H9 (cell line): ENCODE measurements at regions not wholly inside any gene's neighbourhood (a gene's known extent, or its start where the extent isn't known, plus 50 kb on each side); places are given as distances from the start of the nearest gene placed in this dataset.

ENCODE experiments used
- DNase-seq: peaks from one replicate; pipeline ENCODE4 v3.0.0-alpha.2; 2017
- H2AFZ ChIP-seq: one replicate; pipeline ENCODE4 v1.6.1; 2013; ENCODE audit warnings: mild to moderate bottlenecking, low read length, control low read depth, moderate library complexity
- H2AK5ac ChIP-seq: 2 replicates; pipeline ENCODE4 v1.6.1; 2013; ENCODE audit warnings: low read length, control low read depth, mixed read lengths; ENCODE audit not compliant: insufficient read length
- H2BK120ac ChIP-seq: one replicate; pipeline ENCODE4 v1.6.1; 2013; ENCODE audit warnings: low read depth, mild to moderate bottlenecking, low read length, control low read depth, inconsistent platforms; ENCODE audit not compliant: poor library complexity, severe bottlenecking
- H2BK12ac ChIP-seq: 2 replicates; pipeline ENCODE4 v1.6.1; 2013; ENCODE audit warnings: low read length, control low read depth, mixed read lengths, low read depth; ENCODE audit not compliant: insufficient read length
- H2BK15ac ChIP-seq: 2 replicates; pipeline ENCODE4 v1.6.1; 2013; ENCODE audit warnings: low read depth, low read length, control low read depth
- H2BK20ac ChIP-seq: one replicate; pipeline ENCODE4 v1.6.1; 2013; ENCODE audit warnings: low read depth, mild to moderate bottlenecking, low read length, control low read depth, inconsistent platforms; ENCODE audit not compliant: poor library complexity, severe bottlenecking
- H2BK5ac ChIP-seq: 2 replicates; pipeline ENCODE4 v1.6.1; 2013; ENCODE audit warnings: low read length, control low read depth, mixed read lengths; ENCODE audit not compliant: insufficient read length
- H3K14ac ChIP-seq: 2 replicates; pipeline ENCODE4 v1.6.1; 2013; ENCODE audit warnings: low read length, control low read depth; ENCODE audit not compliant: insufficient read depth
- H3K18ac ChIP-seq: 2 replicates; pipeline ENCODE4 v1.6.1; 2013; ENCODE audit warnings: low read depth, mild to moderate bottlenecking, mixed read lengths, low read length, control low read depth; ENCODE audit not compliant: insufficient read length
- H3K23ac ChIP-seq: 2 replicates; pipeline ENCODE4 v1.6.1; 2013; ENCODE audit warnings: low read length, control low read depth, mixed read lengths, low read depth; ENCODE audit not compliant: insufficient read length
- H3K23me2 ChIP-seq: 2 replicates; pipeline ENCODE4 v1.6.1; 2013; ENCODE audit warnings: low read depth, mild to moderate bottlenecking, mixed read lengths, low read length, control low read depth; ENCODE audit not compliant: insufficient read length, poor library complexity, severe bottlenecking
- H3K27ac ChIP-seq: 2 replicates; pipeline ENCODE4 v1.5.1; 2013; ENCODE audit warnings: low read length, control low read depth, mixed read lengths, low read depth; ENCODE audit not compliant: insufficient read length
- H3K27me3 ChIP-seq: 2 replicates; pipeline ENCODE4 v1.6.1; 2013; ENCODE audit warnings: low read length, control low read depth, inconsistent platforms; ENCODE audit not compliant: insufficient read depth
- H3K4ac ChIP-seq: 2 replicates; pipeline ENCODE4 v1.6.1; 2013; ENCODE audit warnings: low read depth, mild to moderate bottlenecking, control low read depth, inconsistent platforms, low read length, moderate library complexity
- H3K4me1 ChIP-seq: 2 replicates; pipeline ENCODE4 v1.6.1; 2013; ENCODE audit warnings: low read length, control low read depth, inconsistent platforms; ENCODE audit not compliant: insufficient read depth
- H3K4me2 ChIP-seq: 2 replicates; pipeline ENCODE4 v1.6.1; 2013; ENCODE audit warnings: low read length, control low read depth, mixed read lengths; ENCODE audit not compliant: insufficient read length, insufficient read depth
- H3K56ac ChIP-seq: 2 replicates; pipeline ENCODE4 v1.6.1; 2013; ENCODE audit warnings: low read depth, mild to moderate bottlenecking, mixed read lengths, low read length, control low read depth; ENCODE audit not compliant: insufficient read length
- H3K79me1 ChIP-seq: 2 replicates; pipeline ENCODE4 v1.6.1; 2013; ENCODE audit warnings: low read depth, mild to moderate bottlenecking, moderate library complexity, low read length, control low read depth, inconsistent platforms; ENCODE audit not compliant: insufficient read depth, poor library complexity, severe bottlenecking
- H3K79me2 ChIP-seq: 2 replicates; pipeline ENCODE4 v1.6.1; 2013; ENCODE audit warnings: low read length, control low read depth, inconsistent platforms; ENCODE audit not compliant: insufficient read depth
- H3K9ac ChIP-seq: 2 replicates; pipeline ENCODE4 v1.6.1; 2013; ENCODE audit warnings: low read length, control low read depth, mixed read lengths; ENCODE audit not compliant: insufficient read length; ENCODE audit errors: extremely low read depth
- H3K9me3 ChIP-seq: one replicate; pipeline ENCODE4 v1.6.1; 2013; ENCODE audit warnings: low read depth, low read length, inconsistent platforms; ENCODE audit not compliant: control insufficient read depth
- H3T11ph ChIP-seq: one replicate; pipeline ENCODE4 v1.6.1; 2013; ENCODE audit warnings: mild to moderate bottlenecking, low read length, control low read depth, inconsistent platforms
- H4K20me1 ChIP-seq: one replicate; pipeline ENCODE4 v1.6.1; 2013; ENCODE audit not compliant: control insufficient read depth, insufficient read length, insufficient read depth
- H4K5ac ChIP-seq: 2 replicates; pipeline ENCODE4 v1.6.1; 2013; ENCODE audit warnings: low read depth, mild to moderate bottlenecking, mixed read lengths, low read length, control low read depth; ENCODE audit not compliant: insufficient read length
- H4K8ac ChIP-seq: replicated peaks from 2 replicates; pipeline ENCODE4 v1.6.1; 2013; ENCODE audit warnings: low read length, control low read depth, mixed read lengths, low read depth; ENCODE audit not compliant: insufficient read length
- H4K91ac ChIP-seq: 2 replicates; pipeline ENCODE4 v1.6.1; 2013; ENCODE audit warnings: low read depth, mild to moderate bottlenecking, moderate library complexity, mixed read lengths, low read length, control low read depth; ENCODE audit not compliant: insufficient read length
- H3K27ac Mint-ChIP-seq, 3 experiments: 2 replicates in 2 of 3; 3 replicates in 1 of 3; pipeline ENCODE4 v1.8.0; 2020 to 2021; ENCODE audit warnings: mixed read lengths in 3 of 3, mild to moderate bottlenecking in 1 of 3, moderate library complexity in 1 of 3
- H3K27me3 Mint-ChIP-seq: 2 replicates; pipeline ENCODE4 v1.8.0; 2021; ENCODE audit warnings: low read depth, mild to moderate bottlenecking, moderate library complexity, mixed read lengths
- H3K36me3 Mint-ChIP-seq, 3 experiments: 2 replicates in 2 of 3; 3 replicates in 1 of 3; pipeline ENCODE4 v1.8.0; 2020 to 2021; ENCODE audit warnings: low read depth in 3 of 3, mixed read lengths in 3 of 3; ENCODE audit not compliant: insufficient read depth in 1 of 3
- H3K4me1 Mint-ChIP-seq, 2 experiments: 2 replicates each; pipeline ENCODE4 v1.8.0; 2020; ENCODE audit warnings: mixed read lengths in 2 of 2
- H3K4me3 Mint-ChIP-seq, 2 experiments: 2 replicates in 1 of 2; 3 replicates in 1 of 2; pipeline ENCODE4 v1.8.0; 2020 to 2021; ENCODE audit warnings: mild to moderate bottlenecking in 2 of 2, mixed read lengths in 2 of 2, moderate library complexity in 1 of 2
- H3K9me3 Mint-ChIP-seq, 2 experiments: 2 replicates in 1 of 2; 3 replicates in 1 of 2; pipeline ENCODE4 v1.8.0; 2020; ENCODE audit warnings: mild to moderate bottlenecking in 2 of 2, mixed read lengths in 2 of 2, moderate library complexity in 1 of 2
- WGBS: extraction: QIAGEN DNeasy Blood & Tissue Kit; methylation state at CpG from one replicate; pipeline ENCODE4 v1.1.7; 2013; ENCODE audit warnings: missing lambda C conversion rate, low lambda C conversion rate, mixed read lengths; ENCODE audit not compliant: insufficient read length; ENCODE audit errors: extremely low coverage; 5-methylcytosine and 5-hydroxymethylcytosine counted together
- TF ChIP-seq, protein P1 (sequence below): fragments of 200-600 bp; sonication (generic); conservative IDR thresholded peaks from 3 replicates; pipeline ENCODE4 v1.8.0; 2021; ENCODE audit warnings: antibody characterized with exemption, mild to moderate bottlenecking

DNA sequence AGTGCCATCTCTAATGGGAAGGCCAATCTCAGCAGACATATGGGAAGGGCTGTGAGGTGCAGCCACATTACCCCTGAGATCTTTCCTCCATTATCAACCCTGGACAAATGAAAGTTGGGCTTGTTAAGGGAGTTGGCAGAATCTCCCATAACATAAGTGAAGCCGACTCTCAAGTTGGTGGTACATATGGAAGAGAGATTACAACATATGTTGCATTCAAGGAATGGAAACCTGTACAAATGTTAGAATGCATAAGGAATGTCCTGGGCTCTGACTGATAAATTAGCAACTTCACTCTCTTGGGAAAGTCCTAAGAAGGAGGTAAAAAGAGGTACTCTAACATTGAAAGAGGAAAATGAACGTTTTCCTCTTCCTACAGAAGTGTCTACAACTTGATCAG lies 288.7 kb downstream of the IL20RB start:
- no peak overlapping the region for H2BK5ac ChIP-seq
- H2BK15ac ChIP-seq: no peak overlapping the region
- no peak overlapping the region for H4K91ac ChIP-seq
- H3K9me3 ChIP-seq: no peaks in the 10 kb centered on the region
- H3K23me2 ChIP-seq: no peaks in the 10 kb centered on the region
- no peak overlapping the region; a peak in 1 of 7 replicates for H3K27ac Mint-ChIP-seq
- H4K8ac ChIP-seq: no peak overlapping the region
- no peaks in the 10 kb centered on the region for H4K20me1 ChIP-seq
- no peak overlapping the region for H3K4me3 Mint-ChIP-seq
- no peak for DNase-seq
- H3K18ac ChIP-seq: no peak overlapping the region
- no CpG with 5 or more reads among the region's 2 CpGs for WGBS
- H3K4me2 ChIP-seq: no peak overlapping the region
- H3K79me1 ChIP-seq: no peaks in the 10 kb centered on the region
- H3K23ac ChIP-seq: no peak overlapping the region
- H3K4me1 Mint-ChIP-seq: no peaks in the 10 kb centered on the region
- H2BK20ac ChIP-seq: no peak overlapping the region
- no peak overlapping the region for H3K56ac ChIP-seq
- no peak overlapping the region for H2AK5ac ChIP-seq
- H2AFZ ChIP-seq: no peak overlapping the region
- H2BK120ac ChIP-seq: no peak overlapping the region
- TF ChIP-seq, protein P1, sequence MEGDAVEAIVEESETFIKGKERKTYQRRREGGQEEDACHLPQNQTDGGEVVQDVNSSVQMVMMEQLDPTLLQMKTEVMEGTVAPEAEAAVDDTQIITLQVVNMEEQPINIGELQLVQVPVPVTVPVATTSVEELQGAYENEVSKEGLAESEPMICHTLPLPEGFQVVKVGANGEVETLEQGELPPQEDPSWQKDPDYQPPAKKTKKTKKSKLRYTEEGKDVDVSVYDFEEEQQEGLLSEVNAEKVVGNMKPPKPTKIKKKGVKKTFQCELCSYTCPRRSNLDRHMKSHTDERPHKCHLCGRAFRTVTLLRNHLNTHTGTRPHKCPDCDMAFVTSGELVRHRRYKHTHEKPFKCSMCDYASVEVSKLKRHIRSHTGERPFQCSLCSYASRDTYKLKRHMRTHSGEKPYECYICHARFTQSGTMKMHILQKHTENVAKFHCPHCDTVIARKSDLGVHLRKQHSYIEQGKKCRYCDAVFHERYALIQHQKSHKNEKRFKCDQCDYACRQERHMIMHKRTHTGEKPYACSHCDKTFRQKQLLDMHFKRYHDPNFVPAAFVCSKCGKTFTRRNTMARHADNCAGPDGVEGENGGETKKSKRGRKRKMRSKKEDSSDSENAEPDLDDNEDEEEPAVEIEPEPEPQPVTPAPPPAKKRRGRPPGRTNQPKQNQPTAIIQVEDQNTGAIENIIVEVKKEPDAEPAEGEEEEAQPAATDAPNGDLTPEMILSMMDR: no peak
- no peak overlapping the region for H3K27ac ChIP-seq
- H3K4ac ChIP-seq: no peak overlapping the region
- H3T11ph ChIP-seq: no peak overlapping the region
- peaks cover 0 to 6% (median 0%) of the 10 kb centered on the region in 3 experiments; a peak in 2 of 7 replicates for H3K36me3 Mint-ChIP-seq
- no peaks in the 10 kb centered on the region for H3K27me3 ChIP-seq
- H3K4me1 ChIP-seq: no peaks in the 10 kb centered on the region
- H4K5ac ChIP-seq: no peak overlapping the region
- no peak overlapping the region for H3K14ac ChIP-seq
- H3K9ac ChIP-seq: no peak overlapping the region
- peaks cover 4 to 6% of the 10 kb centered on the region in 2 experiments; a peak in 4 of 5 replicates for H3K9me3 Mint-ChIP-seq
- H3K79me2 ChIP-seq: no peaks in the 10 kb centered on the region
- H3K27me3 Mint-ChIP-seq: no peaks in the 10 kb centered on the region
- no peak overlapping the region for H2BK12ac ChIP-seq
